ENCODE measurements at regions not wholly inside any gene's neighbourhood (a gene's known extent, or its start where the extent isn't known, plus 50 kb on each side); places are given as distances from the start of the nearest gene placed in this dataset.

DNA sequence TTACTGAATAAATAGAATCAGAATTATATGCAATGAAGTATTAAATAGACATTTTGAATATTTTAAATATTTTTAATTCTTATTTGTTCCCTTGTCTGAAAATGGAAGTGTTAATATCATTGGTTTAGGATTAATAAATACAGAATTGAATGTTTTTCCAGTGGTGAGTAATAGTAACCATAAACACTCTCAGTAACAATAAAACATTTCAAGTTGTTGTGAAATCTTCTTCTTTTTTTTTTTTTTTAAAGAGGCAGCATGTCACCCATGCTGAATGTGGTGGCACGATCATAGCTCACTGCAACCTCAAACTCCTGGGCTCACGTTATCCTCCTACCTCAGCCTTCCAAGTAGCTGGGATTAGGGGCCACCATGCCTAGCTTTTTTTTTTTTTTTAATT, 86.2 kb upstream of the ZBTB18 start:
- no peak for TF ChIP-seq POLR2A (IDR thresholded peaks at IDR 0.05; ENCODE audit: low read length)
- TF ChIP-seq, protein P1, sequence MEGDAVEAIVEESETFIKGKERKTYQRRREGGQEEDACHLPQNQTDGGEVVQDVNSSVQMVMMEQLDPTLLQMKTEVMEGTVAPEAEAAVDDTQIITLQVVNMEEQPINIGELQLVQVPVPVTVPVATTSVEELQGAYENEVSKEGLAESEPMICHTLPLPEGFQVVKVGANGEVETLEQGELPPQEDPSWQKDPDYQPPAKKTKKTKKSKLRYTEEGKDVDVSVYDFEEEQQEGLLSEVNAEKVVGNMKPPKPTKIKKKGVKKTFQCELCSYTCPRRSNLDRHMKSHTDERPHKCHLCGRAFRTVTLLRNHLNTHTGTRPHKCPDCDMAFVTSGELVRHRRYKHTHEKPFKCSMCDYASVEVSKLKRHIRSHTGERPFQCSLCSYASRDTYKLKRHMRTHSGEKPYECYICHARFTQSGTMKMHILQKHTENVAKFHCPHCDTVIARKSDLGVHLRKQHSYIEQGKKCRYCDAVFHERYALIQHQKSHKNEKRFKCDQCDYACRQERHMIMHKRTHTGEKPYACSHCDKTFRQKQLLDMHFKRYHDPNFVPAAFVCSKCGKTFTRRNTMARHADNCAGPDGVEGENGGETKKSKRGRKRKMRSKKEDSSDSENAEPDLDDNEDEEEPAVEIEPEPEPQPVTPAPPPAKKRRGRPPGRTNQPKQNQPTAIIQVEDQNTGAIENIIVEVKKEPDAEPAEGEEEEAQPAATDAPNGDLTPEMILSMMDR (IDR thresholded peaks at IDR 0.05) = no peak
- TF ChIP-seq RNF2 (IDR thresholded peaks at IDR 0.05; ENCODE audit: borderline replicate concordance, low read depth) = no peak
- TF ChIP-seq NPAS2 (CRISPR knock-in tag; IDR thresholded peaks at IDR 0.05; ENCODE audit: borderline replicate concordance) = no peak
- TF ChIP-seq RAD21 (conservative IDR thresholded peaks at IDR 0.05 in 1 of 2, IDR thresholded peaks at IDR 0.05 in 1 of 2) = no peak
- no peak for TF ChIP-seq POLR2AphosphoS2 (conservative IDR thresholded peaks at IDR 0.05; ENCODE audit: low read length)
- no peak for TF ChIP-seq KDM5A (IDR thresholded peaks at IDR 0.05)
- no peak for TF ChIP-seq MYC (IDR thresholded peaks at IDR 0.05; ENCODE audit: borderline replicate concordance, low read length)
- TF ChIP-seq, protein P2, sequence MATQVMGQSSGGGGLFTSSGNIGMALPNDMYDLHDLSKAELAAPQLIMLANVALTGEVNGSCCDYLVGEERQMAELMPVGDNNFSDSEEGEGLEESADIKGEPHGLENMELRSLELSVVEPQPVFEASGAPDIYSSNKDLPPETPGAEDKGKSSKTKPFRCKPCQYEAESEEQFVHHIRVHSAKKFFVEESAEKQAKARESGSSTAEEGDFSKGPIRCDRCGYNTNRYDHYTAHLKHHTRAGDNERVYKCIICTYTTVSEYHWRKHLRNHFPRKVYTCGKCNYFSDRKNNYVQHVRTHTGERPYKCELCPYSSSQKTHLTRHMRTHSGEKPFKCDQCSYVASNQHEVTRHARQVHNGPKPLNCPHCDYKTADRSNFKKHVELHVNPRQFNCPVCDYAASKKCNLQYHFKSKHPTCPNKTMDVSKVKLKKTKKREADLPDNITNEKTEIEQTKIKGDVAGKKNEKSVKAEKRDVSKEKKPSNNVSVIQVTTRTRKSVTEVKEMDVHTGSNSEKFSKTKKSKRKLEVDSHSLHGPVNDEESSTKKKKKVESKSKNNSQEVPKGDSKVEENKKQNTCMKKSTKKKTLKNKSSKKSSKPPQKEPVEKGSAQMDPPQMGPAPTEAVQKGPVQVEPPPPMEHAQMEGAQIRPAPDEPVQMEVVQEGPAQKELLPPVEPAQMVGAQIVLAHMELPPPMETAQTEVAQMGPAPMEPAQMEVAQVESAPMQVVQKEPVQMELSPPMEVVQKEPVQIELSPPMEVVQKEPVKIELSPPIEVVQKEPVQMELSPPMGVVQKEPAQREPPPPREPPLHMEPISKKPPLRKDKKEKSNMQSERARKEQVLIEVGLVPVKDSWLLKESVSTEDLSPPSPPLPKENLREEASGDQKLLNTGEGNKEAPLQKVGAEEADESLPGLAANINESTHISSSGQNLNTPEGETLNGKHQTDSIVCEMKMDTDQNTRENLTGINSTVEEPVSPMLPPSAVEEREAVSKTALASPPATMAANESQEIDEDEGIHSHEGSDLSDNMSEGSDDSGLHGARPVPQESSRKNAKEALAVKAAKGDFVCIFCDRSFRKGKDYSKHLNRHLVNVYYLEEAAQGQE (IDR thresholded peaks at IDR 0.05) = no peak
- TF ChIP-seq, protein P3, sequence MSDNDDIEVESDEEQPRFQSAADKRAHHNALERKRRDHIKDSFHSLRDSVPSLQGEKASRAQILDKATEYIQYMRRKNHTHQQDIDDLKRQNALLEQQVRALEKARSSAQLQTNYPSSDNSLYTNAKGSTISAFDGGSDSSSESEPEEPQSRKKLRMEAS (IDR thresholded peaks at IDR 0.05) = no peak
- no peak for TF ChIP-seq NR3C1 (IDR thresholded peaks at IDR 0.05)
